Lung microvascular endothelial cell (primary cell): ENCODE measurements at regions not wholly inside any gene's neighbourhood (a gene's known extent, or its start where the extent isn't known, plus 50 kb on each side); places are given as distances from the start of the nearest gene placed in this dataset.
"Not testable (repeated sequence)": the region's sequence is repeated elsewhere in the genome, so short reads cannot be mapped to it uniquely, and the experiment has no call there.

Source experiments
- DNase-seq, 2 donors: peaks; one replicate each; pipeline versions ENCODE4 v3.0.0 to v3.0.0-alpha.2; 2010; ENCODE audit warnings: low read depth in 2 of 2

GRCh38 chr18:43341014-43341413, 63.7 kb upstream of the SYT4 start:
- no peak for DNase-seq

GRCh38 chr18:43350176-43350575, 72.9 kb upstream of the SYT4 start:
- DNase-seq, result no peak

- DNase-seq, result no peak
These were observed 87.2 kb upstream of the SYT4 start for GRCh38 chr18:43364535-43364934.

GRCh38 chr18:43367895-43368294, 90.6 kb upstream of the SYT4 start:
- no peak for DNase-seq

- DNase-seq, result not testable (repeated sequence)
These were observed 92.0 kb upstream of the SYT4 start for GRCh38 chr18:43369311-43369710.

- DNase-seq, result no peak
These were observed 95.5 kb upstream of the SYT4 start for GRCh38 chr18:43372773-43373172.

GRCh38 chr18:43380104-43380672, 102.9 kb upstream of the SYT4 start:
- DNase-seq, result no peak

- no peak for DNase-seq
These were observed 105.5 kb upstream of the SYT4 start for GRCh38 chr18:43382641-43383403.

- no peak for DNase-seq
These were observed 111.9 kb upstream of the SYT4 start for GRCh38 chr18:43389163-43389562.

- no peak for DNase-seq
These were observed 114.9 kb upstream of the SYT4 start for GRCh38 chr18:43392168-43392567.

GRCh38 chr18:43393174-43393573, 115.9 kb upstream of the SYT4 start:
- DNase-seq, result no peak

GRCh38 chr18:43396266-43396665, 119.0 kb upstream of the SYT4 start:
- DNase-seq, result no peak

GRCh38 chr18:43398601-43399000, 121.3 kb upstream of the SYT4 start:
- DNase-seq, result no peak

- DNase-seq, result no peak
These were observed 127.8 kb upstream of the SYT4 start for GRCh38 chr18:43405097-43405496.

GRCh38 chr18:43414006-43414405, 136.7 kb upstream of the SYT4 start:
- no peak for DNase-seq

GRCh38 chr18:43420091-43420490, 142.8 kb upstream of the SYT4 start:
- no peak for DNase-seq

- no peak for DNase-seq
These were observed 143.7 kb upstream of the SYT4 start for GRCh38 chr18:43420950-43421349.

- no peak for DNase-seq
These were observed 145.2 kb upstream of the SYT4 start for GRCh38 chr18:43422518-43422917.

- DNase-seq, result no peak
These were observed 158.6 kb upstream of the SYT4 start for GRCh38 chr18:43435851-43436250.

- no peak for DNase-seq
These were observed 164.8 kb upstream of the SYT4 start for GRCh38 chr18:43442131-43442530.

- no peak for DNase-seq
These were observed 165.3 kb upstream of the SYT4 start for GRCh38 chr18:43442571-43442970.

- no peak for DNase-seq
These were observed 188.2 kb upstream of the SYT4 start for GRCh38 chr18:43465483-43465882.

GRCh38 chr18:43471873-43472272, 194.6 kb upstream of the SYT4 start:
- no peak for DNase-seq

GRCh38 chr18:43481069-43481468, 203.8 kb upstream of the SYT4 start:
- no peak for DNase-seq
